GM23338 (cell line): ENCODE measurements at regions not wholly inside any gene's neighbourhood (a gene's known extent, or its start where the extent isn't known, plus 50 kb on each side); places are given as distances from the start of the nearest gene placed in this dataset.

Source experiments
- CREB1 ChIP-seq: fragments of 250-450 bp; sonication (Bioruptor Pico); IDR thresholded peaks from 2 replicates; pipeline ENCODE4 v1.5.0; 2020; ENCODE audit warnings: low read depth, mild to moderate bottlenecking, moderate library complexity
- CTCF ChIP-seq, 2 experiments: fragments of 200-600 bp in 1 of 2; sonication (generic) in 1 of 2; conservative IDR thresholded peaks; 2 replicates each; pipeline versions ENCODE4 v1.5.1 to v1.6.1; 2016 to 2017; ENCODE audit warnings: antibody characterized with exemption in 2 of 2, low read depth in 2 of 2, mild to moderate bottlenecking in 2 of 2, moderate library complexity in 1 of 2
- ETS1 ChIP-seq: IDR thresholded peaks from 2 replicates; pipeline ENCODE4 v1.6.1; 2016; ENCODE audit warnings: antibody characterized with exemption
- EZH2 ChIP-seq: fragments of 200-600 bp; sonication (generic); IDR thresholded peaks from one replicate; pipeline ENCODE4 v1.8.0; 2017; ENCODE audit warnings: antibody characterized with exemption, mild to moderate bottlenecking, low read depth; ENCODE audit not compliant: unreplicated experiment
- EZH2phosphoT487 ChIP-seq: fragments of 200-600 bp; sonication (generic); IDR thresholded peaks from one replicate; pipeline ENCODE4 v1.8.1; 2018; ENCODE audit warnings: antibody characterized with exemption; ENCODE audit not compliant: unreplicated experiment
- JUNB ChIP-seq: IDR thresholded peaks from one replicate; pipeline ENCODE4 v1.6.1; 2016; ENCODE audit warnings: antibody characterized with exemption; ENCODE audit not compliant: unreplicated experiment
- NANOG ChIP-seq: IDR thresholded peaks from 2 replicates; pipeline ENCODE4 v1.6.1; 2016; ENCODE audit warnings: antibody characterized with exemption, borderline replicate concordance
- POLR2AphosphoS5 ChIP-seq: IDR thresholded peaks from 2 replicates; pipeline ENCODE4 v1.6.1; 2016; ENCODE audit warnings: antibody characterized with exemption, low read depth
- REST ChIP-seq: IDR thresholded peaks from one replicate; pipeline ENCODE4 v1.6.1; 2018; ENCODE audit warnings: antibody characterized with exemption; ENCODE audit not compliant: unreplicated experiment
- ZNF114 ChIP-seq: fragments of 250-450 bp; sonication (Bioruptor Pico); IDR thresholded peaks from 2 replicates; pipeline ENCODE4 v1.5.0; 2020; ENCODE audit warnings: mild to moderate bottlenecking, moderate library complexity
- ZNF331 ChIP-seq: fragments of 250-450 bp; sonication (Bioruptor Pico); IDR thresholded peaks from 2 replicates; pipeline ENCODE4 v1.5.0; 2020; ENCODE audit warnings: low read depth, mild to moderate bottlenecking, moderate library complexity

- TF ChIP-seq CTCF (conservative IDR thresholded peaks at IDR 0.05; ENCODE audit: low read depth in 2 of 2) (no peak), EZH2 (no peak), CREB1 (no peak), NANOG (no peak), REST (no peak), EZH2phosphoT487 (no peak), POLR2AphosphoS5 (no peak), ETS1 (no peak), JUNB (no peak), ZNF114 (CRISPR knock-in tag) (no peak), ZNF331 (CRISPR knock-in tag) (no peak)
Observed at GRCh38 chr2:175823002-175823706, 178.9 kb downstream of the LNPK start.
